Activated CD8-positive, alpha-beta T cell treated with anti-CD3 and anti-CD28 coated beads for 36 hours (primary cell): ENCODE measurements at regions not wholly inside any gene's neighbourhood (a gene's known extent, or its start where the extent isn't known, plus 50 kb on each side); places are given as distances from the start of the nearest gene placed in this dataset.

ENCODE experiments used
- ATAC-seq: fragments of 200-7000 bp; cut with Tn5 transposase; one replicate; pipeline ENCODE4 v1.10.0; 2021; ENCODE audit warnings: mild to moderate bottlenecking, moderate library complexity
- CTCF ChIA-PET: fragments of 350-600 bp; sonication (Branson Sonifier 250); formaldehyde crosslinking; loops from one replicate; lab custom pipeline; 2021; ENCODE audit warnings: antibody characterized with exemption; lab: Charles Lee
- POLR2A ChIA-PET: fragments of 350-600 bp; sonication (Branson Sonifier 250); formaldehyde crosslinking; loops from one replicate; lab custom pipeline; 2021; ENCODE audit warnings: antibody characterized with exemption; lab: Charles Lee
- DNase-seq: peaks from one replicate; pipeline ENCODE4 v3.0.0-alpha.2; 2020
- H3K27ac Mint-ChIP-seq: one replicate; pipeline ENCODE4 v1.8.0; 2021; ENCODE audit warnings: mild to moderate bottlenecking, mixed read lengths
- H3K27me3 Mint-ChIP-seq: one replicate; pipeline ENCODE4 v1.8.0; 2021; ENCODE audit warnings: mixed read lengths
- H3K36me3 Mint-ChIP-seq: one replicate; pipeline ENCODE4 v1.8.0; 2021; ENCODE audit warnings: low read depth, mixed read lengths
- H3K4me1 Mint-ChIP-seq: one replicate; pipeline ENCODE4 v1.8.0; 2021; ENCODE audit warnings: low read depth, mixed read lengths
- H3K4me3 Mint-ChIP-seq: one replicate; pipeline ENCODE4 v1.8.0; 2021; ENCODE audit warnings: mild to moderate bottlenecking, moderate library complexity, mixed read lengths
- H3K9me3 Mint-ChIP-seq: one replicate; pipeline ENCODE4 v1.8.0; 2021; ENCODE audit warnings: mixed read lengths
- intact Hi-C: fragments of 100-400 bp; cut with micrococcal nuclease; formaldehyde crosslinking; loops from one replicate; pipeline ENCODE4 v1.10.0; 2022
- TF ChIP-seq, protein P1 (sequence below): fragments of 200-600 bp; IDR thresholded peaks from one replicate; pipeline ENCODE4 v1.8.0; 2022; ENCODE audit warnings: antibody characterized with exemption, mild to moderate bottlenecking

- TF ChIP-seq, protein P1, sequence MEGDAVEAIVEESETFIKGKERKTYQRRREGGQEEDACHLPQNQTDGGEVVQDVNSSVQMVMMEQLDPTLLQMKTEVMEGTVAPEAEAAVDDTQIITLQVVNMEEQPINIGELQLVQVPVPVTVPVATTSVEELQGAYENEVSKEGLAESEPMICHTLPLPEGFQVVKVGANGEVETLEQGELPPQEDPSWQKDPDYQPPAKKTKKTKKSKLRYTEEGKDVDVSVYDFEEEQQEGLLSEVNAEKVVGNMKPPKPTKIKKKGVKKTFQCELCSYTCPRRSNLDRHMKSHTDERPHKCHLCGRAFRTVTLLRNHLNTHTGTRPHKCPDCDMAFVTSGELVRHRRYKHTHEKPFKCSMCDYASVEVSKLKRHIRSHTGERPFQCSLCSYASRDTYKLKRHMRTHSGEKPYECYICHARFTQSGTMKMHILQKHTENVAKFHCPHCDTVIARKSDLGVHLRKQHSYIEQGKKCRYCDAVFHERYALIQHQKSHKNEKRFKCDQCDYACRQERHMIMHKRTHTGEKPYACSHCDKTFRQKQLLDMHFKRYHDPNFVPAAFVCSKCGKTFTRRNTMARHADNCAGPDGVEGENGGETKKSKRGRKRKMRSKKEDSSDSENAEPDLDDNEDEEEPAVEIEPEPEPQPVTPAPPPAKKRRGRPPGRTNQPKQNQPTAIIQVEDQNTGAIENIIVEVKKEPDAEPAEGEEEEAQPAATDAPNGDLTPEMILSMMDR: peak; percentile 64
- H3K4me3 Mint-ChIP-seq: no peak overlapping the region
- DNase-seq: peak; percentile 4
- ChIA-PET CTCF (no interaction called here), POLR2A (no interaction called here)
- no peak for ATAC-seq
- H3K4me1 Mint-ChIP-seq: no peaks in the 10 kb centered on the region
- H3K9me3 Mint-ChIP-seq: no peaks in the 10 kb centered on the region
- intact Hi-C loops: no loop called here
- no peaks in the 10 kb centered on the region for H3K36me3 Mint-ChIP-seq
- no peak overlapping the region for H3K27ac Mint-ChIP-seq
- H3K27me3 Mint-ChIP-seq: no peaks in the 10 kb centered on the region
Measured at GRCh38 chr16:49000594-49000993, 281.0 kb downstream of the CBLN1 start.

DNA sequence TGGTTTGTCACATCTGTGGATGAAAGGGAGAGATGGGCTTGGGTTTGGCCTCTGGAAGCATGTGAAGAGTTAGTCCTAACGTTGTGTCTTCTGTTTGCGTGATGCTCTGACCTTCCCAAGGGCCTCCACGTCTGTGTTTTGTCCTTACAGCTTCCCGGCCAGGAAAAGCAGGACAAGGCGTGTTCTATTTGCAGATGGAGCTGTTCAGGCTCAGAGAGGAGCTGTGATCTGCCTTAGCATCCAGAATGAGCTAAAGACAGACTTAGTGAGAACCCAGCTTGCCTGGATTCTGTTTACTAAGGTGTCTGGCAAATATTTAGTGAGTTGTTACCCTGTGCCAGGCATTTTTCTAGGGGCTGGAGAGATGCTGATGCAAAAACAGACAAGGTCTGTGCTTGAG is 282.1 kb downstream of the CBLN1 start:
- Mint-ChIP-seq H3K27ac (no peak overlapping the region), H3K4me3 (no peak overlapping the region), H3K36me3 (no peaks in the 10 kb centered on the region), H3K4me1 (no peaks in the 10 kb centered on the region), H3K9me3 (no peaks in the 10 kb centered on the region), H3K27me3 (no peaks in the 10 kb centered on the region)
- ChIA-PET POLR2A (no interaction called here), CTCF (no interaction called here)
- intact Hi-C loops: no loop called here
- ATAC-seq: no peak
- TF ChIP-seq, protein P1: no peak
- DNase-seq: no peak

- H3K36me3 Mint-ChIP-seq: no peaks in the 10 kb centered on the region
- H3K4me3 Mint-ChIP-seq: no peak overlapping the region
- TF ChIP-seq, protein P1: no peak
- intact Hi-C loops: no loop called here
- H3K27ac Mint-ChIP-seq: no peak overlapping the region
- H3K27me3 Mint-ChIP-seq: no peaks in the 10 kb centered on the region
- ChIA-PET CTCF (no interaction called here), POLR2A (no interaction called here)
- H3K9me3 Mint-ChIP-seq: no peaks in the 10 kb centered on the region
- no peak for ATAC-seq
- no peaks in the 10 kb centered on the region for H3K4me1 Mint-ChIP-seq
- no peak for DNase-seq
Measured at GRCh38 chr16:48999044-48999443, 282.6 kb downstream of the CBLN1 start.

DNA sequence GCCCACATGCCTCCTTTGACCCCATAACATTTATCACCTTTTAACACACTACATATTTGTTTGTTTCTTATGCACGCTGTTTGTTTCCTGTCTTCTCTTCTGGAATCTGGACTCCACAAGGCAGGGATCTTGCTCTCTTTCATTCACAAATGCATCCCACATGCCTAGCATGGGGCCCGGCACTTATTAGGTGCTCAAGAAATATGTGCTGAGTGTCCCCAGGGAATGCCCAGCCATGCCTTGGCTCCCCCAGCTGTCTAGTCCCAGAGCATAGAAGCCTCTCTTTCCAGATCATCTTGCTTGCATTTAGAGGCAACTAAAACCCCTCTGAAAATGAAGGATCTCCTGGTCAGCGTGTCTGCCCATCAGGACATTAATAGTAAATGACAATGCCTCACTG is 283.7 kb downstream of the CBLN1 start:
- no peaks in the 10 kb centered on the region for H3K27me3 Mint-ChIP-seq
- no peaks in the 10 kb centered on the region for H3K36me3 Mint-ChIP-seq
- H3K4me3 Mint-ChIP-seq: no peak overlapping the region
- no peak overlapping the region for H3K27ac Mint-ChIP-seq
- no peaks in the 10 kb centered on the region for H3K9me3 Mint-ChIP-seq
- ChIA-PET CTCF (no interaction called here), POLR2A (no interaction called here)
- TF ChIP-seq, protein P1: no peak
- intact Hi-C loops: no loop called here
- ATAC-seq (no peak), DNase-seq (no peak)
- H3K4me1 Mint-ChIP-seq: no peaks in the 10 kb centered on the region

- Mint-ChIP-seq H3K27ac (no peak overlapping the region), H3K9me3 (no peaks in the 10 kb centered on the region), H3K36me3 (no peaks in the 10 kb centered on the region), H3K4me3 (no peak overlapping the region), H3K4me1 (no peaks in the 10 kb centered on the region), H3K27me3 (no peaks in the 10 kb centered on the region)
- intact Hi-C loops: no loop called here
- ChIA-PET CTCF (no interaction called here), POLR2A (no interaction called here)
- no peak for ATAC-seq
- DNase-seq: no peak
- TF ChIP-seq, protein P1: no peak
Measured at GRCh38 chr16:48997081-48997615, 284.5 kb downstream of the CBLN1 start.
